RWPE2 (cell line): ENCODE measurements at regions not wholly inside any gene's neighbourhood (a gene's known extent, or its start where the extent isn't known, plus 50 kb on each side); places are given as distances from the start of the nearest gene placed in this dataset.

Source experiments
- ATAC-seq: fragments of 200-7000 bp; cut with Tn5 transposase; 3 replicates; pipeline ENCODE4 v1.9.1; 2021; ENCODE audit warnings: low read depth
- DNase-seq: peaks from one replicate; pipeline ENCODE4 v3.0.0-alpha.2; 2020; ENCODE audit warnings: low spot score
- H3K27ac ChIP-seq: fragments of 450-650 bp; 2 replicates; pipeline ENCODE4 v1.5.1; 2017; ENCODE audit warnings: mild to moderate bottlenecking; ENCODE audit not compliant: poor library complexity, severe bottlenecking
- H3K27me3 ChIP-seq: fragments of 250-450 bp; sonication (Bioruptor Pico); 2 replicates; pipeline ENCODE4 v1.5.1; 2021; ENCODE audit warnings: mild to moderate bottlenecking, moderate library complexity; ENCODE audit not compliant: insufficient read depth, poor library complexity, severe bottlenecking
- H3K36me3 ChIP-seq: fragments of 250-450 bp; sonication (Bioruptor Pico); 2 replicates; pipeline ENCODE4 v1.5.1; 2020; ENCODE audit warnings: low read depth, mild to moderate bottlenecking, moderate library complexity
- H3K4me1 ChIP-seq: fragments of 250-450 bp; sonication (Bioruptor Pico); 2 replicates; pipeline ENCODE4 v1.5.1; 2021; ENCODE audit warnings: mild to moderate bottlenecking, moderate library complexity; ENCODE audit not compliant: insufficient read depth, poor library complexity, severe bottlenecking
- H3K4me3 ChIP-seq: fragments of 250-450 bp; sonication (Bioruptor Pico); 2 replicates; pipeline ENCODE4 v1.5.1; 2021; ENCODE audit warnings: mild to moderate bottlenecking, moderate library complexity; ENCODE audit not compliant: severe bottlenecking
- H3K9me3 ChIP-seq: fragments of 250-450 bp; sonication (Bioruptor Pico); 2 replicates; pipeline ENCODE4 v1.5.1; 2021; ENCODE audit warnings: mild to moderate bottlenecking, moderate library complexity; ENCODE audit not compliant: severe bottlenecking
- CTCF ChIP-seq: fragments of 450-650 bp; IDR thresholded peaks from one replicate; pipeline ENCODE4 v1.5.1; 2017; ENCODE audit warnings: mild to moderate bottlenecking, moderate library complexity; ENCODE audit not compliant: poor library complexity, severe bottlenecking

- no peak for DNase-seq
- H3K9me3 ChIP-seq: no peaks in the 10 kb centered on the region
- ATAC-seq: no peak
- no peak overlapping the region for H3K4me3 ChIP-seq
- no peak overlapping the region for H3K27ac ChIP-seq
- no peaks in the 10 kb centered on the region for H3K27me3 ChIP-seq
- no peaks in the 10 kb centered on the region for H3K4me1 ChIP-seq
- no peak for TF ChIP-seq CTCF
- H3K36me3 ChIP-seq: no peaks in the 10 kb centered on the region
These were observed 212.3 kb downstream of the HHIPL2 start for GRCh38 chr1:222335586-222335985.

- Histone ChIP-seq H3K4me3 (no peak overlapping the region), H3K27ac (no peak overlapping the region), H3K36me3 (no peaks in the 10 kb centered on the region), H3K9me3 (no peaks in the 10 kb centered on the region), H3K4me1 (no peaks in the 10 kb centered on the region), H3K27me3 (no peaks in the 10 kb centered on the region)
- no peak for TF ChIP-seq CTCF
- DNase-seq (no peak), ATAC-seq (no peak)
These were observed 213.8 kb downstream of the HHIPL2 start for GRCh38 chr1:222334026-222334680.

GRCh38 chr1:222331765-222332164 is 216.1 kb downstream of the HHIPL2 start:
- no peak overlapping the region for H3K4me3 ChIP-seq
- DNase-seq (no peak), ATAC-seq (no peak)
- H3K27ac ChIP-seq: no peak overlapping the region
- no peak for TF ChIP-seq CTCF
- no peaks in the 10 kb centered on the region for H3K27me3 ChIP-seq
- H3K9me3 ChIP-seq: no peaks in the 10 kb centered on the region
- no peaks in the 10 kb centered on the region for H3K36me3 ChIP-seq
- no peaks in the 10 kb centered on the region for H3K4me1 ChIP-seq

GRCh38 chr1:222331340-222331739 is 216.6 kb downstream of the HHIPL2 start:
- no peak for TF ChIP-seq CTCF
- H3K27ac ChIP-seq: no peak overlapping the region
- no peaks in the 10 kb centered on the region for H3K36me3 ChIP-seq
- peak; percentile 21; the same call in 1 of the 3 replicates for ATAC-seq
- no peaks in the 10 kb centered on the region for H3K27me3 ChIP-seq
- no peaks in the 10 kb centered on the region for H3K9me3 ChIP-seq
- no peaks in the 10 kb centered on the region for H3K4me1 ChIP-seq
- no peak for DNase-seq
- H3K4me3 ChIP-seq: no peak overlapping the region

GRCh38 chr1:222329493-222330045 is 218.3 kb downstream of the HHIPL2 start:
- Histone ChIP-seq H3K36me3 (no peaks in the 10 kb centered on the region), H3K4me3 (no peak overlapping the region), H3K27ac (no peak overlapping the region), H3K27me3 (no peaks in the 10 kb centered on the region), H3K9me3 (no peaks in the 10 kb centered on the region), H3K4me1 (no peaks in the 10 kb centered on the region)
- TF ChIP-seq CTCF: no peak
- DNase-seq (no peak), ATAC-seq (no peak)
